ENCODE measurements at regions not wholly inside any gene's neighbourhood (a gene's known extent, or its start where the extent isn't known, plus 50 kb on each side); places are given as distances from the start of the nearest gene placed in this dataset.

DNA sequence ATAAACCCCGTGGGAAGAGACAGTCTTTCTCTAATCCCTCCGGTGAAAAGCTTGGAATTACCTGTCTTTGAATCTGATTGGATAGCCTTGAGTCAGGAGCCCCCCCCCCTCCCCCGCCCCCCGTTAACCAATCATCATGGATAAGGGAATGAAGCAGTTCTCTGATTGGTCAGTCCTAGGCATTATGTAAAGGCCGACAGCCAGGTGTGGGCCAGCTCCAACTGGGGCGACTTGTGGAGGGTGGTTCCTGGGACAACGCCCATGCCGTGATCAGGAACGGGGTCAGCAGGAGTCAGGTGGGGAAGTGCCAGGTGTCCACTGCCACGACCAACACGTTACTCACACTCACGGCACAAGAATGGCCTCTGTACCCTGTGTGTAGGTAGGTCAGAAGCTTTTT lies 406.8 kb upstream of the SULF2 start:
- intact Hi-C loops (cut with DNase I, micrococcal nuclease), result no loop called here
- Histone ChIP-seq H3K4me3 (no peak overlapping the region), H3K36me3 (ENCODE audit: low read depth) (no peaks in the 10 kb centered on the region), H3K9me3 (no peaks in the 10 kb centered on the region), H3K4me1 (ENCODE audit: low read depth) (peaks cover 12% of the 10 kb centered on the region)
- ATAC-seq (peak; percentile 68), DNase-seq (peak; percentile 58 to 77 (median 68))
- TF ChIP-seq, protein P1, sequence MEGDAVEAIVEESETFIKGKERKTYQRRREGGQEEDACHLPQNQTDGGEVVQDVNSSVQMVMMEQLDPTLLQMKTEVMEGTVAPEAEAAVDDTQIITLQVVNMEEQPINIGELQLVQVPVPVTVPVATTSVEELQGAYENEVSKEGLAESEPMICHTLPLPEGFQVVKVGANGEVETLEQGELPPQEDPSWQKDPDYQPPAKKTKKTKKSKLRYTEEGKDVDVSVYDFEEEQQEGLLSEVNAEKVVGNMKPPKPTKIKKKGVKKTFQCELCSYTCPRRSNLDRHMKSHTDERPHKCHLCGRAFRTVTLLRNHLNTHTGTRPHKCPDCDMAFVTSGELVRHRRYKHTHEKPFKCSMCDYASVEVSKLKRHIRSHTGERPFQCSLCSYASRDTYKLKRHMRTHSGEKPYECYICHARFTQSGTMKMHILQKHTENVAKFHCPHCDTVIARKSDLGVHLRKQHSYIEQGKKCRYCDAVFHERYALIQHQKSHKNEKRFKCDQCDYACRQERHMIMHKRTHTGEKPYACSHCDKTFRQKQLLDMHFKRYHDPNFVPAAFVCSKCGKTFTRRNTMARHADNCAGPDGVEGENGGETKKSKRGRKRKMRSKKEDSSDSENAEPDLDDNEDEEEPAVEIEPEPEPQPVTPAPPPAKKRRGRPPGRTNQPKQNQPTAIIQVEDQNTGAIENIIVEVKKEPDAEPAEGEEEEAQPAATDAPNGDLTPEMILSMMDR (IDR thresholded peaks at IDR 0.05), result no peak

DNA sequence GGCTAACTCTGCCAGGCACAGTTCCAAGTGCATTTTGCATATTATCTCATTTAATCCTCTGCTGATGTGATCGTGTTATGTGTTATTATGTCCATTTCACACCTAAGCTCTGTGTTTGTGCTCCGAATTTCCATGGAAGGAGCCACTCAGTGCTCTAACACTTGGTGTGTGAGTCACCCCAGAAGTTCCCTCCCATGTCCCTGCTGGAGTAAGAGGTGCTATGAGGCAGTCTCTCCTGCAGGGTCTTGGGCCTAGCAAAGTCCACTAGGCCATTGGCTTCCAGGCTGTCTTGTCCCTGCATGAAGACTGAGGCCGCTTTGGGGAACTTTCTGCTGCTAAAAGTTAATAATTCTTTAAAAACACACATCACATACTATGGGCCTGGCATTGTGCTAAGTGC lies 405.9 kb upstream of the SULF2 start:
- Histone ChIP-seq H3K4me1 (ENCODE audit: low read depth) (peaks cover 12% of the 10 kb centered on the region), H3K4me3 (no peak overlapping the region), H3K9me3 (no peaks in the 10 kb centered on the region), H3K36me3 (ENCODE audit: low read depth) (no peaks in the 10 kb centered on the region)
- TF ChIP-seq, protein P1 (IDR thresholded peaks at IDR 0.05), result no peak
- peak; percentile 53 for ATAC-seq
- DNase-seq, result no peak
- intact Hi-C loops (cut with DNase I, micrococcal nuclease), result no loop called here

DNA sequence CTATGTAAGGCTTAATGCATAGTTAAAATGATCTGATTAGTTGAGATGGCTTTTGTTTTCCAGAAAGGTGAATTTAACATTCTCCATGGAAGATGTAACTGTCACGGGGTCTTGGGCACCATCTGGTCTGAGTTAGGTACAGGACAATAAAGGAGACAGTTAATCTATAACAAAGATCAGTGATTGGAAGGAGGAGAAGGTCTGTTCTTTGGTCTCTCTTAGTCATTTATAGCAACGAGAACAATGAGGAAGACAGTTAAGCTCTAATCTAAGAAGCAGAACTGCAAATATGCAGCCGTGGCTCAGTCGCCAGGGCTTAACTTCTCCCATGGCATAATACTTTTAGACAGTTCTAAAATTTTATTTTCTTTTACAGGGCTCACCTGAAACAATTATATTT lies 405.5 kb upstream of the SULF2 start:
- intact Hi-C loops (cut with DNase I, micrococcal nuclease), result no loop called here
- ATAC-seq (peak; percentile 78), DNase-seq (peak in 1 of 3 donors; percentile 42)
- Histone ChIP-seq H3K4me1 (ENCODE audit: low read depth) (peaks cover 12% of the 10 kb centered on the region), H3K9me3 (no peaks in the 10 kb centered on the region), H3K4me3 (no peak overlapping the region), H3K36me3 (ENCODE audit: low read depth) (no peaks in the 10 kb centered on the region)
- TF ChIP-seq, protein P1 (IDR thresholded peaks at IDR 0.05), result no peak

DNA sequence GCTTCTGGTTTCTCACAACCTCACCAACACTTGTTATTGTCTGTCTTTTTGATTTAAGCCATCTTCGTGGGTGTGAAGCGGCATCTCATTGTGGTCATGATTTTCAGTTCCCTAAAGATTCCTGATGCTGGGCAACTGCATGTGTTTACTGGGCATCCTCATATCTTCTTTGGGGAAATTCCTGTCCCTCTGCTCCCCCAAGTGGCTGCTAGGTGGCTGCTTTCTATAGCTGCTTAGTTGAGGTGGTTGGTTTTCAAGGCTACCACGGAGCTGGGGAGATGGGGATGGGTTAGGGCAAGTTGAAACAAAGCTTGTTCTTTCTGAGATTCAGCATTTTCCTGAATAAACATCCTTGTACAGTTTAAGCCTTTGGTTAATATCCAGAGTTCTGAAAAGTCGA lies 403.9 kb upstream of the SULF2 start:
- TF ChIP-seq, protein P1 (IDR thresholded peaks at IDR 0.05), result no peak
- ATAC-seq, result no peak

DNA sequence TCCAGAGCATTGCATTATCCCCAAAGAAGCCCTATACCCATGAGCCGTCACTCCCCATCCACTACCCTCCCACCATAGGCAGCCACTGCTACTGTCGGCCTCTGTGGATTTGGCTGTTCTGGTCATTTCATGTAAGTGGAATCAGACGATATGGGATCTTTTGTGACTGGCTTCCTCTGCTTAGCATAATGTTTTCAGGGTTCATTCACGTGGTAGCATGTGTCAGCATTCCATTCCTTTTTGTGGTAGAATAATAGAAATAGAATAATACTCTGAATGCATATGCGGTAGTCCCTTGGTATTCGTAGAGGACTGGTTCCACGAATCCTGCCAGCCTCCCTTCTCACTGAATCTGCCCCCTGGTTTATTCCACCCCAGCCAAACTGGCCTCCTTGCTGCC lies 402.6 kb upstream of the SULF2 start:
- TF ChIP-seq, protein P1 (IDR thresholded peaks at IDR 0.05), result no peak
- no peak for ATAC-seq

More for the DNA sequence above, 403.9 kb upstream of the SULF2 start:
- Histone ChIP-seq H3K4me3 (no peak overlapping the region), H3K36me3 (ENCODE audit: low read depth) (no peaks in the 10 kb centered on the region), H3K4me1 (ENCODE audit: low read depth) (peaks cover 12% of the 10 kb centered on the region), H3K9me3 (no peaks in the 10 kb centered on the region)
- DNase-seq, result no peak
- intact Hi-C loops (cut with DNase I, micrococcal nuclease), result no loop called here

DNA sequence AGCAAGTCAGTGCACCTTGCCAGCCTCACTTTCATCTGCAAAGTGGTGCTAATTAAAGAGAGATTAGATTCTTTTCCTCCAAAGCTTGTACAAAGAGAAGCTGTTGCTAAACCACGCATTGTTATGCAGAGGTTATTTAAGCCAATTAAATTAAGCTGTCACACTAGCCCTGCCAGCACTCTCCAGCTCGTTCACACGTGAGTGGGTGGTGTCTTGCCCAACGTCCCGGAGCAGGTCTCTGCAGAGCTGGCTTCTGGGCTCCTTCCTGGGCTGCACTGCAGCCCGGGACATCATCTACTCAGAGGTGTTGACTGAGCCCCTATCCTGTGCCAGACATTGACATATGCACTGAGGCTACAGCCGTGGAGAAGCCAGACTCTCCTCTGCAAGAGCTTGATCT lies 401.6 kb upstream of the SULF2 start:
- H3K9me3 ChIP-seq, result no peaks in the 10 kb centered on the region
- no peak for DNase-seq
- H3K4me1 ChIP-seq (ENCODE audit: low read depth), result peaks cover 12% of the 10 kb centered on the region
- no peaks in the 10 kb centered on the region for H3K36me3 ChIP-seq (ENCODE audit: low read depth)
- TF ChIP-seq, protein P1 (IDR thresholded peaks at IDR 0.05), result no peak
- H3K4me3 ChIP-seq, result no peak overlapping the region
- peak; percentile 31 for ATAC-seq
- intact Hi-C loops (cut with DNase I, micrococcal nuclease), result no loop called here

More for the DNA sequence above, 402.6 kb upstream of the SULF2 start:
- Histone ChIP-seq H3K9me3 (no peaks in the 10 kb centered on the region), H3K4me3 (no peak overlapping the region), H3K36me3 (ENCODE audit: low read depth) (no peaks in the 10 kb centered on the region), H3K4me1 (ENCODE audit: low read depth) (peaks cover 12% of the 10 kb centered on the region)
- no peak for DNase-seq
- intact Hi-C loops (cut with DNase I, micrococcal nuclease), result no loop called here
